HG03575 (cell line): ENCODE measurements at regions not wholly inside any gene's neighbourhood (a gene's known extent, or its start where the extent isn't known, plus 50 kb on each side); places are given as distances from the start of the nearest gene placed in this dataset.

ENCODE experiments used
- ATAC-seq: cut with Tn5 transposase; IDR thresholded peaks from one replicate; pipeline ENCODE4 v1.9.1; 2021; ENCODE audit not compliant: unreplicated experiment, insufficient number of reproducible peaks, low FRiP score; ENCODE audit errors: extremely low read depth

GRCh38 chr20:51306521-51307358, 235.8 kb downstream of the NFATC2 start:
- no peak for ATAC-seq

GRCh38 chr20:51306081-51306480, 236.4 kb downstream of the NFATC2 start:
- ATAC-seq, result no peak

GRCh38 chr20:51305316-51306052, 237.0 kb downstream of the NFATC2 start:
- no peak for ATAC-seq

- no peak for ATAC-seq
Observed at GRCh38 chr20:51303731-51304670, 238.5 kb downstream of the NFATC2 start.

GRCh38 chr20:51301026-51301425, 241.5 kb downstream of the NFATC2 start:
- ATAC-seq, result no peak

- no peak for ATAC-seq
Observed at GRCh38 chr20:51300104-51300503, 242.4 kb downstream of the NFATC2 start.

GRCh38 chr20:51299413-51299812, 243.1 kb downstream of the NFATC2 start:
- no peak for ATAC-seq

- ATAC-seq, result no peak
Observed at GRCh38 chr20:51298141-51298749, 244.3 kb downstream of the NFATC2 start.

GRCh38 chr20:51287628-51288413, 254.7 kb downstream of the NFATC2 start:
- no peak for ATAC-seq

- no peak for ATAC-seq
Observed at GRCh38 chr20:51286758-51287157, 255.8 kb downstream of the NFATC2 start.

GRCh38 chr20:51285684-51286083, 256.8 kb downstream of the NFATC2 start:
- no peak for ATAC-seq

- ATAC-seq, result no peak
Observed at GRCh38 chr20:51284871-51285270, 257.6 kb downstream of the NFATC2 start.

GRCh38 chr20:51284176-51284575, 258.3 kb downstream of the NFATC2 start:
- ATAC-seq, result no peak

- ATAC-seq, result no peak
Observed at GRCh38 chr20:51281521-51281920, 258.6 kb upstream of the KCNG1 start.

- ATAC-seq, result no peak
Observed at GRCh38 chr20:51280047-51280446, 257.1 kb upstream of the KCNG1 start.

- ATAC-seq, result no peak
Observed at GRCh38 chr20:51277961-51278360, 255.1 kb upstream of the KCNG1 start.

- ATAC-seq, result no peak
Observed at GRCh38 chr20:51276296-51276695, 253.4 kb upstream of the KCNG1 start.

- ATAC-seq, result no peak
Observed at GRCh38 chr20:51275826-51276225, 252.9 kb upstream of the KCNG1 start.
